ENCODE measurements at regions not wholly inside any gene's neighbourhood (a gene's known extent, or its start where the extent isn't known, plus 50 kb on each side); places are given as distances from the start of the nearest gene placed in this dataset.

GRCh38 chr2:75410702-75411101 is 150.0 kb downstream of the EVA1A start:
- Histone ChIP-seq H3K9me3 (replicated peaks; ENCODE audit: control insufficient read depth, insufficient read depth, low read length) (peaks cover 14% of the 10 kb centered on the region), H3K4me1 (ENCODE audit: control insufficient read depth, insufficient read depth, low read length) (no peaks in the 10 kb centered on the region; the same call in 1 of the 2 replicates), H3K9ac (ENCODE audit: control insufficient read depth, insufficient read depth, low read length) (no peak overlapping the region), H3K4me3 (no peak overlapping the region), H3K4me2 (ENCODE audit: control insufficient read depth, insufficient read depth) (no peak overlapping the region), H3K27ac (ENCODE audit: control insufficient read depth, insufficient read depth) (no peak overlapping the region), H4K20me1 (ENCODE audit: control insufficient read depth, insufficient read depth) (no peaks in the 10 kb centered on the region), H3K79me2 (ENCODE audit: control insufficient read depth, insufficient read depth, low read length) (peaks cover 8% of the 10 kb centered on the region), H3K27me3 (replicated peaks in 1 of 2; ENCODE audit: control insufficient read depth in 2 of 2, insufficient read depth in 2 of 2, low read length in 1 of 2) (no peaks in the 10 kb centered on the region), H2AFZ (ENCODE audit: control insufficient read depth, low read depth, low read length) (no peak overlapping the region), H3K36me3 (ENCODE audit: control insufficient read depth in 2 of 2, insufficient read depth in 2 of 2, low read length in 1 of 2) (no peaks in the 10 kb centered on the region; a peak in 1 of 4 replicates)
- no peak for FAIRE-seq
- POLR2A ChIA-PET, result interaction anchor here (1.2 to 1.4 kb wide), 2 partner anchors 11 to 22 kb away, joined by 3 to 7 read pairs; no protein-coding TSS in a partner anchor
- no peak for ATAC-seq
- no peak for TF ChIP-seq HCFC1 (IDR thresholded peaks at IDR 0.05; ENCODE audit: low read length)
- peak; percentile 75 for TF ChIP-seq KLF5 (IDR thresholded peaks at IDR 0.05; ENCODE audit: partially characterized antibody)
- TF ChIP-seq IKZF2 (IDR thresholded peaks at IDR 0.05), result 0 out of 4 replicates have a peak, but pooled peaks of 1 of the 2 experiments have one; percentile 9
- peak; percentile 72; the same call in 1 of the 2 replicates for TF ChIP-seq ZNF217 (IDR thresholded peaks at IDR 0.05)
- TF ChIP-seq BHLHE40 (IDR thresholded peaks at IDR 0.05; ENCODE audit: borderline replicate concordance in 1 of 2, low read depth in 2 of 2, low read length in 1 of 2), result no peak
- intact Hi-C loops (cut with micrococcal nuclease; ENCODE audit: unreplicated experiment) (no loop called here), in situ Hi-C loops (cut with MboI) (loop anchor here (25.0 kb wide), 1 partner anchor 348 kb away; no protein-coding TSS in a partner anchor)
- DNase-seq (ENCODE audit: low read depth, low spot score), result no peak
- CTCF ChIA-PET, result interaction anchor here (1.0 to 18.4 kb wide), 6 partner anchors 9 to 357 kb away, joined by 3 to 235 read pairs (median 6); no protein-coding TSS in a partner anchor
- no TSS peak for BruUV-seq (replicated peaks)
- RAD21 ChIA-PET (ENCODE audit: unreplicated experiment), result interaction anchor here (1.1 to 3.2 kb wide), 3 partner anchors 9 to 211 kb away, joined by 3 to 21 read pairs (median 4); partner anchors contain the start of gene TACR1
- SMC1A ChIA-PET (ENCODE audit: uncharacterized antibody, unreplicated experiment), result interaction anchor here (0.7 to 9.4 kb wide), 11 partner anchors 9 to 354 kb away, joined by 3 to 211 read pairs (median 4); no protein-coding TSS in a partner anchor

GRCh38 chr2:75408771-75409170 is 152.0 kb downstream of the EVA1A start:
- FAIRE-seq (no peak), DNase-seq (ENCODE audit: low read depth, low spot score) (no peak), ATAC-seq (no peak)
- CTCF ChIA-PET, result interaction anchor here (0.5 to 18.4 kb wide), 8 partner anchors 9 to 345 kb away, joined by 3 to 235 read pairs (median 4); no protein-coding TSS in a partner anchor
- peaks cover 14% of the 10 kb centered on the region for H3K9me3 ChIP-seq (replicated peaks; ENCODE audit: control insufficient read depth, insufficient read depth, low read length)
- no peak overlapping the region for H2AFZ ChIP-seq (ENCODE audit: control insufficient read depth, low read depth, low read length)
- POLR2A ChIA-PET, result interaction anchor here (1.0 to 2.7 kb wide), 3 partner anchors 9 to 23 kb away, joined by 4 to 9 read pairs (median 7); no protein-coding TSS in a partner anchor
- in situ Hi-C loops (cut with MboI), result loop anchor here (25.0 kb wide), 1 partner anchor 346 kb away; no protein-coding TSS in a partner anchor
- H4K20me1 ChIP-seq (ENCODE audit: control insufficient read depth, insufficient read depth), result no peaks in the 10 kb centered on the region
- SMC1A ChIA-PET (ENCODE audit: uncharacterized antibody, unreplicated experiment), result interaction anchor here (0.6 to 9.4 kb wide), 14 partner anchors 8 to 351 kb away, joined by 3 to 211 read pairs (median 4); no protein-coding TSS in a partner anchor
- no peak overlapping the region for H3K4me3 ChIP-seq
- H3K4me2 ChIP-seq (ENCODE audit: control insufficient read depth, insufficient read depth), result no peak overlapping the region
- no peaks in the 10 kb centered on the region; the same call in 1 of the 2 replicates for H3K4me1 ChIP-seq (ENCODE audit: control insufficient read depth, insufficient read depth, low read length)
- peaks cover 3% of the 10 kb centered on the region; the same call in 1 of the 2 replicates for H3K79me2 ChIP-seq (ENCODE audit: control insufficient read depth, insufficient read depth, low read length)
- no peak overlapping the region for H3K27ac ChIP-seq (ENCODE audit: control insufficient read depth, insufficient read depth)
- H3K9ac ChIP-seq (ENCODE audit: control insufficient read depth, insufficient read depth, low read length), result no peak overlapping the region
- no peaks in the 10 kb centered on the region; a peak in 1 of 4 replicates for H3K36me3 ChIP-seq (ENCODE audit: control insufficient read depth in 2 of 2, insufficient read depth in 2 of 2, low read length in 1 of 2)
- H3K27me3 ChIP-seq (replicated peaks in 1 of 2; ENCODE audit: control insufficient read depth in 2 of 2, insufficient read depth in 2 of 2, low read length in 1 of 2), result no peaks in the 10 kb centered on the region
- BruUV-seq (replicated peaks), result no TSS peak
- RAD21 ChIA-PET (ENCODE audit: unreplicated experiment), result interaction anchor here (0.7 to 6.6 kb wide), 7 partner anchors 6 to 352 kb away, joined by 3 to 147 read pairs (median 4); no protein-coding TSS in a partner anchor
- intact Hi-C loops (cut with micrococcal nuclease; ENCODE audit: unreplicated experiment), result no loop called here
- TF ChIP-seq E4F1 (IDR thresholded peaks at IDR 0.05; ENCODE audit: borderline replicate concordance, partially characterized antibody) (no peak), MTA2 (IDR thresholded peaks at IDR 0.05; ENCODE audit: low read depth) (no peak), HDAC6 (IDR thresholded peaks at IDR 0.05; ENCODE audit: unreplicated experiment) (no peak), JUND (IDR thresholded peaks at IDR 0.05; ENCODE audit: low read depth, low read length) (no peak), PML (IDR thresholded peaks at IDR 0.05; ENCODE audit: low read length) (no peak), TCF12 (IDR thresholded peaks at IDR 0.05; ENCODE audit: low read depth, low read length) (no peak), RUNX3 (IDR thresholded peaks at IDR 0.05; ENCODE audit: low read length) (no peak), MXI1 (IDR thresholded peaks at IDR 0.05; ENCODE audit: low read depth, low read length) (no peak)

All from GM12878 (cell line).